Astrocyte (in vitro differentiated cells and primary cell): ENCODE measurements at regions not wholly inside any gene's neighbourhood (a gene's known extent, or its start where the extent isn't known, plus 50 kb on each side); places are given as distances from the start of the nearest gene placed in this dataset.

Experiments
- DNase-seq: peaks from one replicate; pipeline ENCODE4 v3.0.0-alpha.2; 2010; ENCODE audit warnings: low read depth
- FAIRE-seq: peaks from 2 replicates; lab custom pipeline; 2011; peaks lifted over from hg19 to GRCh38; lab: Jason Lieb, UNC
- H2AFZ ChIP-seq: 2 replicates; pipeline ENCODE4 v1.6.0; 2012; ENCODE audit warnings: low read depth, low read length, inconsistent platforms
- H3K27ac ChIP-seq: 2 replicates; pipeline ENCODE4 v1.5.1; 2011; ENCODE audit warnings: low read depth, low read length, inconsistent platforms
- H3K27me3 ChIP-seq: 2 replicates; pipeline ENCODE4 v1.6.0; 2011; ENCODE audit warnings: low read length, inconsistent platforms; ENCODE audit not compliant: insufficient read depth
- H3K36me3 ChIP-seq: 2 replicates; pipeline ENCODE4 v1.5.1; 2011; ENCODE audit warnings: low read length, inconsistent platforms; ENCODE audit not compliant: insufficient read depth
- H3K4me1 ChIP-seq: 2 replicates; pipeline ENCODE4 v1.5.1; 2011; ENCODE audit warnings: low read length, inconsistent platforms; ENCODE audit not compliant: insufficient read depth
- H3K4me2 ChIP-seq: 2 replicates; pipeline ENCODE4 v1.6.0; 2012; ENCODE audit warnings: low read length, inconsistent platforms
- H3K4me3 ChIP-seq: 2 replicates; pipeline ENCODE4 v1.5.1; 2011; ENCODE audit warnings: low read depth, mild to moderate bottlenecking, low read length, inconsistent platforms; ENCODE audit not compliant: insufficient read depth
- H3K79me2 ChIP-seq: 2 replicates; pipeline ENCODE4 v1.6.0; 2012; ENCODE audit warnings: mild to moderate bottlenecking, low read length, inconsistent platforms; ENCODE audit not compliant: insufficient read depth
- H3K9ac ChIP-seq: 2 replicates; pipeline ENCODE4 v1.6.0; 2012; ENCODE audit warnings: mild to moderate bottlenecking, low read length, inconsistent platforms
- H3K9me3 ChIP-seq: 2 replicates; pipeline ENCODE4 v1.5.1; 2012; ENCODE audit warnings: low read depth, mild to moderate bottlenecking, low read length, inconsistent platforms; ENCODE audit not compliant: insufficient read depth
- H4K20me1 ChIP-seq: 2 replicates; pipeline ENCODE4 v1.6.0; 2012; ENCODE audit warnings: low read length, inconsistent platforms; ENCODE audit not compliant: insufficient read depth
- H3K27ac Mint-ChIP-seq: one replicate; pipeline ENCODE4 v1.8.0; 2021; ENCODE audit warnings: mild to moderate bottlenecking, mixed read lengths; ENCODE audit not compliant: unreplicated experiment
- H3K27me3 Mint-ChIP-seq: one replicate; pipeline ENCODE4 v1.8.0; 2021; ENCODE audit warnings: low read depth, mixed read lengths; ENCODE audit not compliant: unreplicated experiment
- H3K36me3 Mint-ChIP-seq: one replicate; pipeline ENCODE4 v1.8.0; 2021; ENCODE audit warnings: low read depth, mixed read lengths; ENCODE audit not compliant: unreplicated experiment
- H3K4me1 Mint-ChIP-seq: one replicate; pipeline ENCODE4 v1.8.0; 2021; ENCODE audit warnings: low read depth, mixed read lengths; ENCODE audit not compliant: unreplicated experiment
- H3K4me3 Mint-ChIP-seq: one replicate; pipeline ENCODE4 v1.8.0; 2021; ENCODE audit warnings: mild to moderate bottlenecking, moderate library complexity, mixed read lengths; ENCODE audit not compliant: unreplicated experiment
- H3K9me3 Mint-ChIP-seq: one replicate; pipeline ENCODE4 v1.8.0; 2021; ENCODE audit warnings: mild to moderate bottlenecking, mixed read lengths; ENCODE audit not compliant: unreplicated experiment
- EZH2 ChIP-seq: IDR thresholded peaks from 2 replicates; pipeline ENCODE4 v1.6.1; 2012; ENCODE audit warnings: mild to moderate bottlenecking, low read length, inconsistent platforms; ENCODE audit not compliant: insufficient read depth
- TF ChIP-seq, protein P1 (sequence below): IDR thresholded peaks from 2 replicates; pipeline ENCODE4 v1.5.1; 2011; ENCODE audit warnings: low read depth, mild to moderate bottlenecking, inconsistent platforms, low read length, moderate library complexity; ENCODE audit not compliant: insufficient read depth

- Mint-ChIP-seq H3K4me3 (no peak overlapping the region), H3K4me1 (no peaks in the 10 kb centered on the region), H3K9me3 (peaks cover 2% of the 10 kb centered on the region), H3K27ac (no peak overlapping the region), H3K27me3 (no peaks in the 10 kb centered on the region), H3K36me3 (no peaks in the 10 kb centered on the region)
- no peaks in the 10 kb centered on the region for H3K9me3 ChIP-seq
- no peaks in the 10 kb centered on the region for H3K36me3 ChIP-seq
- TF ChIP-seq, protein P1, sequence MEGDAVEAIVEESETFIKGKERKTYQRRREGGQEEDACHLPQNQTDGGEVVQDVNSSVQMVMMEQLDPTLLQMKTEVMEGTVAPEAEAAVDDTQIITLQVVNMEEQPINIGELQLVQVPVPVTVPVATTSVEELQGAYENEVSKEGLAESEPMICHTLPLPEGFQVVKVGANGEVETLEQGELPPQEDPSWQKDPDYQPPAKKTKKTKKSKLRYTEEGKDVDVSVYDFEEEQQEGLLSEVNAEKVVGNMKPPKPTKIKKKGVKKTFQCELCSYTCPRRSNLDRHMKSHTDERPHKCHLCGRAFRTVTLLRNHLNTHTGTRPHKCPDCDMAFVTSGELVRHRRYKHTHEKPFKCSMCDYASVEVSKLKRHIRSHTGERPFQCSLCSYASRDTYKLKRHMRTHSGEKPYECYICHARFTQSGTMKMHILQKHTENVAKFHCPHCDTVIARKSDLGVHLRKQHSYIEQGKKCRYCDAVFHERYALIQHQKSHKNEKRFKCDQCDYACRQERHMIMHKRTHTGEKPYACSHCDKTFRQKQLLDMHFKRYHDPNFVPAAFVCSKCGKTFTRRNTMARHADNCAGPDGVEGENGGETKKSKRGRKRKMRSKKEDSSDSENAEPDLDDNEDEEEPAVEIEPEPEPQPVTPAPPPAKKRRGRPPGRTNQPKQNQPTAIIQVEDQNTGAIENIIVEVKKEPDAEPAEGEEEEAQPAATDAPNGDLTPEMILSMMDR: no peak
- H3K4me2 ChIP-seq: no peak overlapping the region
- H3K4me1 ChIP-seq: no peaks in the 10 kb centered on the region
- no peaks in the 10 kb centered on the region for H4K20me1 ChIP-seq
- H3K27ac ChIP-seq: no peak overlapping the region
- H3K27me3 ChIP-seq: no peaks in the 10 kb centered on the region
- no peak overlapping the region for H3K4me3 ChIP-seq
- no peak overlapping the region for H3K9ac ChIP-seq
- H3K79me2 ChIP-seq: no peaks in the 10 kb centered on the region
- DNase-seq (no peak), FAIRE-seq (no peak)
- no peak overlapping the region for H2AFZ ChIP-seq
Measured at GRCh38 chr5:68387074-68387796, 171.7 kb downstream of the PIK3R1 start.

GRCh38 chr5:68389618-68390017, 174.1 kb downstream of the PIK3R1 start:
- Mint-ChIP-seq H3K36me3 (no peaks in the 10 kb centered on the region), H3K27me3 (no peaks in the 10 kb centered on the region), H3K9me3 (peaks cover 2% of the 10 kb centered on the region), H3K4me1 (peaks cover 1% of the 10 kb centered on the region), H3K27ac (no peak overlapping the region), H3K4me3 (no peak overlapping the region)
- no peak for TF ChIP-seq EZH2
- TF ChIP-seq, protein P1: no peak
- H3K9ac ChIP-seq: no peak overlapping the region
- H3K27ac ChIP-seq: no peak overlapping the region
- H3K36me3 ChIP-seq: no peaks in the 10 kb centered on the region
- DNase-seq: no peak
- H2AFZ ChIP-seq: no peak overlapping the region
- no peak overlapping the region for H3K4me3 ChIP-seq
- no peaks in the 10 kb centered on the region for H3K79me2 ChIP-seq
- no peak for FAIRE-seq
- H4K20me1 ChIP-seq: no peaks in the 10 kb centered on the region
- H3K27me3 ChIP-seq: no peaks in the 10 kb centered on the region
- no peak overlapping the region for H3K4me2 ChIP-seq
- no peaks in the 10 kb centered on the region for H3K9me3 ChIP-seq
- H3K4me1 ChIP-seq: no peaks in the 10 kb centered on the region

DNA sequence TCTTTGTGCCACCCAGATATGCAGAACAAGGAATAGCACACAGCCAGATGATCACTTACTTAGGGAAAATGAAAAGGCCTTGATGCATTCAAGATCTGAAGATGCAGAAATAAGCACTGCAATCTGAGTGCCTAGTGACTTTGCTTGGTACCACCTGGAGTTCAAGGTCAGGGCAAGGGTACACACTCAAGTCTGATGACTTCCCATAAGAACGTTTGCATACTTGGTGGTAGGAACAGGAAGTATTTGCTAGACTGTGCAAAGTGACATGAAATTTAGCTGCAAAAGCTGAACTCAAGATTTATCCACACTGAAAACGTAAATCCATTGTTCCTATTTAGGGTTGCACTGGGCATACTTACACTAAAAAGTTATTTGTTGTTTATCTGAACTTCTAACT, 177.1 kb downstream of the PIK3R1 start:
- DNase-seq: no peak
- Histone ChIP-seq H3K4me3 (no peak overlapping the region), H3K27me3 (no peaks in the 10 kb centered on the region), H3K27ac (no peak overlapping the region), H3K4me2 (no peak overlapping the region), H2AFZ (no peak overlapping the region), H3K9me3 (peaks cover 2% of the 10 kb centered on the region), H4K20me1 (no peaks in the 10 kb centered on the region), H3K36me3 (no peaks in the 10 kb centered on the region), H3K9ac (no peak overlapping the region), H3K4me1 (no peaks in the 10 kb centered on the region), H3K79me2 (no peaks in the 10 kb centered on the region)
- no peak overlapping the region for H3K4me3 Mint-ChIP-seq
- no peak for FAIRE-seq
- H3K27ac Mint-ChIP-seq: no peak overlapping the region
- H3K27me3 Mint-ChIP-seq: no peaks in the 10 kb centered on the region
- H3K9me3 Mint-ChIP-seq: no peaks in the 10 kb centered on the region
- H3K4me1 Mint-ChIP-seq: peaks cover 3% of the 10 kb centered on the region
- TF ChIP-seq, protein P1: no peak
- no peak for TF ChIP-seq EZH2
- H3K36me3 Mint-ChIP-seq: no peaks in the 10 kb centered on the region
